DMS 273 (cell line): ENCODE measurements at regions not wholly inside any gene's neighbourhood (a gene's known extent, or its start where the extent isn't known, plus 50 kb on each side); places are given as distances from the start of the nearest gene placed in this dataset.

Experiments
- DNase-seq: peaks from one replicate; lab custom pipeline; 2025; ENCODE audit not compliant: unreplicated experiment; lab: John Stamatoyannopoulos, UW

DNA sequence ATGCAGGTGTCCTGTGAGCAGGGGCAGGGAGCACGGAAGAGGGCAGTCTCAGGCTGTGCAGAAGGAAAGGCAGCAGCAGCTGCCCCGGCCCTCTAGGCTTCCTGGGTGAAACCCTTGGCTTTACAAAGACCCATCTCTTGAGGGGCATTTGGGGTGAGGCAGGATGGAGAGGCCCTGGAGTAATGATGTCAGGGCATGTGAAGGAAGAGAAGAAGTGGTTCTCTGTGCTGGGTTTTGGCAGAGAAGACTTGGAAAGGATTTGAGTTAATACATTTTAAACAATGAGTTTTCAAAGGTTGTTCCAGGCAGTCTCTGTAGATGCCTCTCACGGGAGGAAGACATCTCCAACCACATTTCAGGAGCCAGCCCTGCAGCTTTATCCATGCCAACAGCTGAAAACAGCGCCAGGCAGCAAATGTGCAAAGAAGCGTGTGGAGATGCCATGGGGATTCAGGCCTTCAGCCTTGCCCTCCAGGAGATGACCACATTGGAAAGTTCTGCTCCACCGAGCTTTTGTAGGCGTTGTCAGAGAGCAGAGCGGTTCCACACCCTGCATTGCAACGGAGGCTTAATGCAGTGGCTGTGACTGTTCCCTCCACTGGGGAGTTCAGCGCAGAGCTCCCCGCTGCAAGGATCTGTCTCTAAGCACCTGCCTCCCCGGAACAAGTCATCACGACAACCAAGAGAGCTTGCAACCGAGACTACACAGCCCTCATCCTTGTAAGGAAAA lies 322.8 kb downstream of the UQCRFS1 start:
- no peak for DNase-seq

DNA sequence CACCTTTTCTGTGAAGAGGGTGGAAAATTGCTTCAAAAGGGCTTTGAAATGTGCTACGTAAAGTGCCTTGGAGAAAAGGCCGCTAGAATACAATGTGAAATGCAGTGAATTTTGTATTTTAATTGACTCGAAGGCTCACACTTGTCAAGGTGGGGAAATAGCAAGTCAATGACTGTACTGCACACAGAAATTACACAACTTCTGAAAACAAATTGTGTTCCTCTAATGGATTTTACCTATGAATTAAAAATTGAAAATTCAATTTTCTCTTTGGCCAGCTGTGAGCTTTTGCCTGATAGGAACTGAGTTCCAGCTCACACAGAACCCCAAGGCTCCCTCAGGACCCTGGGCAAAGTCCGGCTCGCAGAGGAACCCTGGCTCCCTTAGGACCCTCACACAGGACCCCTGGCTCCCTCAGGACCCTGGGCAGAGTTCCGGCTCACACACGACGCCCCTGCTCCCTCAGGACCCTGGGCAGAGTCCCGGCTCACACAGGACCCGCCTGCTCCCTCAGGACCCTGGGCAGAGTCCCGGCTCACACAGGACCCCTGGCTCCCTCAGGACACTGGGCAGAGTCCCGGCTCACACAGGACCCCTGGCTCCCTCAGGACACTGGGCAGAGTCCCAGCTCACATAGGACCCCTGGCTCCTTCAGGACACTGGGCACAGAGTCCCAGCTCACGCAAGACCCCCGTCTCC lies 324.9 kb downstream of the UQCRFS1 start:
- no peak for DNase-seq

DNA sequence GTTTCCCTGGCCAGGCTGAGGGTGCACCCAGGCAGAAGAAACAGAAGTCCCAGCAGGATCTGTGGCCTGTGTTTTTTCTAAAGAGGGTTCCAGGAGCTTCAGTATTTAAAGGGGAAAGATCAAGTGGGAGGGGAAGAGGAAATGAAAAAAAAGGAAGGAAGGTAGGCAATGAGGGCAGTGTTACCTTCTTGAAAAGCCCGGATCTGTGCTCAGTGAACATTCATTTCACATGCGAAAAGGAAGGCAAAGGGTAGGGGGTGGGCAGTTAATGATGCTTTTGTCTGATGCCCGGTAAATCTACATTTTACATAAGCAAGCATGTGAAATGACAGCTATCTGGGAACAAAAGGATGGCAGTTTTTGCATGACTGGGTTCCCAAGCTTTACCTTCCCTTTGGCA lies 326.2 kb downstream of the UQCRFS1 start:
- no peak for DNase-seq

DNA sequence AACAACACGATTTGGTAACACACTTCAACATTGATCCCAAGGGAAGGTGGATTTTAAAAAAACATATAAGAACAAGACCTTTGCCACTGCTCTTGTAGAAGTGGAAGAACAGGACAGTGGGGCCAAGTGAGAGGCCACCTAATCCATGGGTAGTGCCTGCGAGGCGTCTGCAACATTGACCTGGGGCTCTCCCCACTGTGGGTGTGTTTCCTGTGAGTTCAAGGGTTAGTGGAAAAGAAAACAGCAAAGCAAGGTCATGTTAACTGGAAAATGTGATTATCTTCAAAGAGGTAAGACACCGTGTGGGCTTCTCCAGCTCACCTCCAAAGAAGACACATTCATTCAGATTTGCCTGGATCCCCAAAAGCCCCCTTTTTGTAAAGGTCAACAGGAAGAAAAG lies 327.0 kb downstream of the UQCRFS1 start:
- DNase-seq, result no peak

DNA sequence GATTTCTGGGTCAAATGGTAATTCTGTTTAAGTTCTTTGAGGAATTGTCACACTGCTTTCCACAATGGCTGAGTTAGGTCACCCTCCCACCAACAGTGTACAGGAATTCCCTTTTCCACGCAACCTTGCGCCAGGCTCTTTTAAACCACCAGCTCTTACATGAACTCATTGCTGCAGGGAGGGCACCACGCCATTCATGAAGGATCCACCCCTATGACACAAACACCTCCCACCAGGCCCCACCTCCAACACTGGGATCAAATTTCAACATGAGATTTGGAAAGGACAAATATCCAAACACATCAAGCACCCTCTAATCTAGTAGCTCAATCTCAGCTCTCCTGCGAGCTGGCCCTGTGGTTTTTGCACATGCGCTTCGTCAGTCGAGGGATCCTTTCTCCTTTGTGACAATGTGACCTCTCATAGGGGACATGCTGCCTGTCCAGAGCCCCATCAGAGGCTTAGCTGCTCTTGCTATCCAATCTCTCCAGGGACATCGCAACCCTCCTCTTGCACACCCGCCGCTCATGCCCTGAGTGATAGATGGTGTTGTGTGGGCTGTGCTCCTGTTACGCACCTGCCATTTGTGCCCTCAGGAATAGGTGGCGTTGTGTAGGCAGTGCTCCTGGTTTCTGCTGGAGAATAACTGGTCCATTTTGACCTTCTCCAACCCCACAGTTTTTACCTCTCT lies 328.0 kb downstream of the UQCRFS1 start:
- no peak for DNase-seq

DNA sequence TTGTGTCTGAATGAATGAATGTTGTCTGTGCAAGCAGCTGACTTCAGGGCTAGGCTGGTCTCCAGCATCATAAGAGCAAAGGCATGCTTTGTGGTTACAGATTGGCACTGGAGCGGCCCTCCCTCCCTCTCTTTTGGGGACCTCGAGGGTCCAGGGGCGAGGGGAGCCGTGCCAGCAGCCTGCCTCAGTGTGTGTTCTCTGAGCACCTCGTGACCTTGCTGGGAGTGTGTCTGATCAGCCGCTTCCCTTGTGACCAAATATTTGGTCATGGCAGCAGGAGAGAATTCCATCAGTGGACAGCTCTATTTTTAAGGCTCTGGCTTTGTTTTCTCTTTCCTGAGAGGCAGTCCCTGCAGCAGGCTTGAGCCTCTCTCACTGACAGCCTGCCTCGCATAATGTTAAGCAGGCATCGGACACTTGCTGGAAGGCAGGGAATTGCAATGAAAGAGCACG lies 329.7 kb downstream of the UQCRFS1 start:
- no peak for DNase-seq

DNA sequence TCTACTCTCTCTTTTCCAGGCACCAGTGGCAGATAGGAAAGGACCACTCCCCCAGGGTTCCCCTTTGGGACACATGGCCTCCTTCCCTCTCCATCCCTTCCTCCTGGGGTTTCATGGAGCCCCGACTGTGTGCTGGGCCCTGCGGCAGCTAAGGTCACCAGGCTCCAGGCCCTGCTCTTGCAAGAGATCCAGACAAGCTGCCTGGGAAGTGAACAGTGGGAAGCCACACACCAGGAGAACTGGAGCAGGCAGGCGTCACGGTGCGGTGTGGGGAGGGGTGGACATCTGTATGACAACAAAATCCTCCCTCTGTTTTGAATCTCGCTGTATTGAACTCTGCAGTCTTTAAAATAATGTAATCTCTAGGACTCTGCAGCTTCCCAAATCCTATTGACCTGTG lies 330.1 kb downstream of the UQCRFS1 start:
- DNase-seq, result no peak

DNA sequence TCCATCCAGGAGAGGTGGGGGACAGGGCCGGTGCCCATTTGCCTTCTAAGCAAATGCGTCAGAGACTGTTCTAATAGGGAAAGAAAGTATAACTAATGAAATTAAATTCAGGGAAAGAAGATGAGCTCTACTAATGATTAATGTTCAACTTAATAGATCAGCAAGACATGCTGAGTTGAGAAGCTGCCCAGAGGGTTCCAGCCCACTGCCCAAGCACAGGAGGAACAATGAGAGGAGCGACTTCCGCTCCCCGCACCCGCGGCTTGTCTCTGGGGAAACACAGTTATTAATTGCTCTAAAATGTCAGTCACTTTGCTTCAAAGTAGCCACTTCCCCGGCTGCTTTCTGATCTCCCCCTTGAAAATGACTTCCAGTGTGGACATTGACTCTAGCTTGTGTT lies 331.3 kb downstream of the UQCRFS1 start:
- DNase-seq, result no peak

DNA sequence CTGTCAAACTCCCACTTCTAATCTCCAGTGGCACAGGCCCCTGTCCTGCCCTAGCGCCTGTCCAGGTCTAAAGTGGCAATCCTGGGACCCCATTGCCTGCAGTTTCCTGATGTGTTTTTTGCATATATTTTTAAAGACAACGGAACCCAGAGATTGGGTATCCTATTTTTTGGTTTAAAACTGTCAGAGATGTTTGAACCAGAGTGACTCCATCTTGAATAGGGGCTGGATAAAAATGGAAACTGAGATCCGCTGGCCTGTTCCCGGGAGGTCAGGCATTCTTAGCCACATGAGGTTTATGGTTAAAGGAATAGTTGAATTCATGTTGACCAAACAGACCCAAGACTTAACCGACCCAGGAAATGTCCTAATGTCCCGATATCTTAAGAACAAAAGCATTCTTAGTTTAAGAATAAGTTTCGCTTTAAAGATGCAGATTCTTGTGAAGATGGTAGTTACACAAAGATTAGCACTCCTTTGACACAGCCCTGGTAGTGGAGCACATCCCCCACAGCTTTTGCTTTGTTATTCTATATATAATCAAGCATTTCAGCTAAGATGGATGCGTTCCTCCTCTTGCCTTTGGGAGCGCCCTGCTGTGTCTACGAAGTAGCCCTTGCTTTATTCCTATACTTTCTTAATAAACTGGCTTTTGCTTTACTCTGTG lies 332.1 kb downstream of the UQCRFS1 start:
- no peak for DNase-seq

DNA sequence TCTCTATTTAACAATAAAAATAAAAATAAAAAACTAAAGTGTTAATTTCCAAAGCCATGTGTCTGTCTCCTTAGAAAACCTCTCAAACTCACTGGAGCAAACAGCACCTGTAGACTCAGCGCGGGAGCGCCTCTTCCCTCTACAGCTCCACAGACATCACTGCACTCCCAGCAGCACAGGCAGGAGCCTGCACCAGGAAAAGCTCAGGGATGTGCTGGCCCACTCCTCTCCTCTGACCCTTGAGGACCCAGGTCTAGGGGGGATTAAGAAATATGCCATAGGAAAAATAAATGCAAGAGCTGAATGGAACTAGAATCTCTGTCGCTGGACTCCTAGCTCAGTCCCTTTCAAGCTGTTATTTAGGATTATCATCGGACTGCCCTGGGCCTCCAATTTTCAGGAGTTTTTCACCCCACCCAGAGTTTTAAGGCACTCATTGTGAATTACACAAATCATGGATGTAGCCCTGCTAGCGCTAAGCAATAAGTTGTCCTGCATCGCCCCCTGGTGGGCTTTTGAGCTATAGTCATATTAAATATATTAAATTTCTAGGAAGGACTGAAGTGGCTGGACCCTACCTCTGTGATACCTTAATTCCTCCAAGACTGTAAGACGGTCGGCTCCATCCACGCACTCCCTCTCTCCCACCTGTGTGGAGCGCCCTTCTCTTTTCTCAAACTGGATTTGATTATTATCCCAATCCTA lies 333.9 kb downstream of the UQCRFS1 start:
- peak; percentile 85 for DNase-seq

DNA sequence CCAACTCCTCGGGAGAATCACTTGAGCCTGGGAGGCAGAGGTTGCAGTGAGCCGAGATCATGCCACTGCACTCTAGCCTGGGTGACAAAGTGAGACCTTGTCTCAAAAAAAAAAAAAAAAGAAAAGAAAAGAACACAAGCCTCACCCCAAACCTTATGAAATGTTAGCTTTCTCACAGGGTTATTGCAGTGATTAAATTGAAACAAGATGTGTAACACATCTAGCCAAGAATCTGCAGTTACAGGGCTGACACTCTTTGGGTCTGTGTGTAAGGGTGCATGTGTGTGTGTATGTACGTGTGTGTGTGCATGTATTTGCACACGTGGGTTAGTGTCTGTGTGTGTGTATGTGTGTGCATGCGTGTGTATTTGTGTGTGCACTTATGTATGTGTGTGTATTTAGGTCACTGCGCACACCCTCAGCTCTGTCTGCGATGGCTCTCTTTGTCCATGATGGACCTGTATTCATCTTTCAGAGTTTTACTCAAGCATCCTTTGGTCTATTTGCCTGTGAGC lies 336.3 kb downstream of the UQCRFS1 start:
- DNase-seq, result no peak

DNA sequence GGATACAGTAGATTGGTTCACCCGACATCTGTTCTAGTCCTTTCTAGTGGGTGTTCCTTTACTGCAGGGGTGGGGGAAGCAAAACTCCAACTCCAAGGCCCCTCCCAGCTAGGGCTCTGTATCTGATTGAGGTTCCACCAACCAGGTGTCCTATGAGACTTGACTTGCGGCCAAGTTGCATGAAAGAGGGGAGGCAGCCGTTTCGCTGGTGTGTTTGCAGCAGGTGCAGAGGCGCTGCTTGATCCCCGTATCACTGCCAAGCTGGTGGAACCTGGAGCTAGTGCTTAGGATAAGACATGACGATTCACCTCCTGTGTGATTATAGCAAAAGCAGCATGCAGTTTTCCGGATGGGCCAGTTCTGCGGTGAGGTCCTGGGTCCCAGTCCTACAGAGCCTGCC lies 338.2 kb downstream of the UQCRFS1 start:
- DNase-seq, result no peak

DNA sequence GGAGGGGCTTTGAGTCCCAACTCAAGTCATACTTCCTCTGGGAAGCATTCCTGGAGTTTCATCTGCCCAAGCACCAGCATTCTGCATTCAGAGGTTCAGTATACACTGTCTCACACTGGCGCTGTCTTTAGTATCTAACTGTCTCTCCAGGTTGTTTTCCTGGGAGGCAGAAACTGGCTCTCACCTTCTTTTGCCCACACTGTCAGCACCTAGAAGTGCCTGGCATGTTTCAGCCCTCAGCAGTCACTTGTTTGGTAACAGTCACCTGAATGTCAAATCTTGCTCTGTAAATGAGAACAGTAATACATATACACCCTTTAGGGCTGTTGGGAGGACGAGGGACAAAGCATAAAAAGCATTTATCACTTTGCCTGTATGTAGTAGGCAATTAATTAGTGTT lies 339.6 kb downstream of the UQCRFS1 start:
- no peak for DNase-seq

DNA sequence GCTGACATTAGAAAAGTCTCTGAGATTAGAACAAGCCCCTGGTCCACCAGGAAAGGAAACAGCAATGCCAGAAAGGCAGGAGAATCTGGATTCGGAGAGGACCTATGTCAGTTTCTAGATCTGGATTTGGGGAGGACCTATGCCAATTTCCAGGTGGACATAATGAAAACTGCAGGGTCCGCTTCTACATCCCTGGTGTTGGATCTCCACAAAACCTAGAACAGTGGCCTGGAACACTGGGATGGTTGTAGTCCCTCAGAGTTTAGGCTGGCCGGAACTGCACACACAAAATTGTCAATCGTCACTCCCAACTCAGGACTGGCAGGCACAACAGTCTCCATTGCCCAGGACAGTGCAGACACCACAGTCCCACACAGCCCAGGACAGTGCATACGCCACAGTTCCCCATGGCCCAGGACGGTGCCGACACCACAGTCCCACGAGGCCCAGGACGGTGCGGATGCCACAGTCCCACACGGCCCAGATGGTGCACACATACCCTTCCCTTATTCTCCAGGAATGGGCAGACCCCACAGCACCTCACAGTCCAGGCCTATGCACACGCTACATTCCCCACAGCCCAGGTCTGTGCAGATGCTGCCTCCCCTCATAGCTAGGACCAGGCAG lies 341.7 kb downstream of the UQCRFS1 start:
- DNase-seq, result no peak

DNA sequence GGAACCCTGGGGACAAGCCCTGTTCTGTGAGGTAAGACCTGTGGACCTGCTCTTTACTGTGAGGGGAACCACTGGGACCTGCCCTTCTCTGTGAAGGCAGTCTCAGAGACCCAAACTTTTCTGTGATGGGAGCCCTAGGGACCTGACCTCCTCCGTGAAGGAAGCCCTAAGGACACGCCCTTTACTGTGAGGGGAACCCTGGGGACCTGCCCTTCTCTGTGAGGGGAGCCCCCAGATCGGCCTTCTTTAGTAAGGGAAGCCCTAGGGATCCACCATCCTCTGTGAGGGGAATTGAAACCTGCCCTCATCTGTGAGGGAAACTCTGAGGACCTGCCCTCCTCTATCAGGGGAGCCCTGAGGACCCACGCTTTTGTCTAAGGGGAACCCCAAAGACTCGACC lies 343.5 kb downstream of the UQCRFS1 start:
- DNase-seq, result no peak

DNA sequence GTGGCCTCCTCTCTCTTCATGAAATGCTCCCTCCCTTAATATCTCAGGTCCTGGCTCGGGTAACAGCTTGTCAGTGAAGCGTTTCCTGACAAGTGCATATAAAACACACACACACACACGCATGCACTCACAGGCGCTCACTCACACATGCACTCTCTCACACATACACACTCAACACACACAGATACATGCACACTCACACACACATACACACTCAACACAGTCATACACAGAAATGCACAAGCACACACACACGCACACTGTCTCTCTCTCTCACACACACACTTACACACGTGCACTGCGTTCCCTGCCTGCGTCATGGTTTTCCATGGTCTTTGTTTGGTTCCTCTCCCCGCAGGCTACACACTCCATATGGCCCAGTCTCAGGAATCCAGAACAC lies 344.1 kb downstream of the UQCRFS1 start:
- DNase-seq, result no peak

DNA sequence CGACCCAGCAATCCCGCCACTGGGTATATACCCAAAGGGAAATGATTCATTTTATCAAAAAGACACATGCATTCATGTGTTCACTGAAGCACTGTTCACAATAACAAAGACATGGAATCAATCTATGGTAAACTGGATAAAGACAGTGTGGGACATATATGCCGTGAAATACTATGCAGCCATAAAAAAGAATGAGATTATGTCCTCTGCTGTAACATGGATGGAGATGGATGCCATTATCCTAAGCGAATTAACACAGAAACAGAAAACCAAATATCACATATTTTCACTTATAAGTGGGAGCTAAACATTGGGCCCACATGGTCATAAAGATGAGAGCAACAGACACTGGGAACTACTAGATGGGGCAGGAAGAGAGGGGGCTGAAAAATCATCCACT lies 345.0 kb downstream of the UQCRFS1 start:
- DNase-seq, result no peak

DNA sequence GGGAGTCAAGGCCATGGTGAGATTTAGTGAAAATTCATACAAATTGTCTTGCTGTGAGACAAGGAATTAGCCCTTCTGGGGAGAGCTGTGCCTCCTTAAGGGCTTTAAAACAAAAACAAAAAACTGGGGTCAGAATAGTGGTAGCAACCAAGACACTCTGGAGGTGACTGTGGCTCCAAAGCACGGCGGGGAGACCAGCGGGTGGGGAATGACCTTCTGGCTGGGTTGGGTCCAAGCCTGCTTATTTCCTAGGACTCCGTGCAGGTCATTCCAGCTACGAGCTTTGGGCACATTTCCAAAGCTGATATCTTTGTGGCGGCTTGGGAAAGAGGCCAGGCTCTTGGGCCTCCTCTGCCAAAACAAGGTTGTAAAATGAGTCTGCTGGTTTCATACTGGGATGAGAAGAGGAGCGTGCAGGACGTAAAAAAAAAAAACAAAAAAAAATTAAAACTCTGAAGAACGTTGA lies 348.3 kb downstream of the UQCRFS1 start:
- peak; percentile 5 for DNase-seq

DNA sequence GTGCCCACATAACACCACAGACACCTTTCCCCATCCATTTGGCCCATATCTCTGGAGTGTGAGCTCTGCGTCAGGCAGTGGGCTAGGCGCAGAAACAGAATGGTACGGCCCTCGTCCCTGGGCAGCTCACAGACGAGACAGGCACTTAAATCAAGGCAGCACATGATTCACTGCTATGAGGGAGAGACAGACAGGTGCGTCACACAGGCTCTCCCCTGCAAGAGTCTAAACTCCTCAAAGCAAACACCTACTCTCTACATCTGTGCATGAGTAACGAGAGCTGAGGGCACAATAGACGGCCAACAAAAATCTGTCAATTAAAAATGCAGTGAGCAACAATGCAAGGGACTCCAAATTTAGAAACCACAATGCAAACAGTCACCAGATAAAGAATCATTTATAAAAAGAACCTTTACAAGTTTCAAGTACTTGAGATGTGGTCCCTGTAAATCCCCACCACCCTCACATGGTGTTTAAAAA lies 348.9 kb downstream of the UQCRFS1 start:
- no peak for DNase-seq

DNA sequence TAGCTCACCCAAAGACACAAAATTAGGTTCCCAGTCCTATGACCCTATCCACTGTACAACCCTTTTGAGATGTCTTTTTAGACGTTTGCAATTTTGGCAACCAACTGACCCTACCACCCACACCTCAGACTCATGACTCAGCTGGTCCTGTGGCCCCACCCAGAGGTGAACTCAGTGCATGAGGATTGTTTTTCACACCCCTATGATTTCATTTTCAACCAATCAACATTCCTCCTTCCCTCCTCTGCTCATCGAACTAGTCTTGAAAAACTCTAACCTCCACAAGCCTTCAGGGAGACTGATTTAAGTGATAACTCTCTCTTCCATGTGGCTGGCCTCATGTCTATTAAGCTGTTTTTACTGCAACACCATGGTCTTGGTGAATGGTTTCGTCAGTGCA lies 350.7 kb downstream of the UQCRFS1 start:
- no peak for DNase-seq
